Activated CD8-positive, alpha-beta memory T cell treated with anti-CD3 and anti-CD28 coated beads, Interleukin-2, amount 50 U/mL, for 48 hours (primary cell): ENCODE measurements at regions not wholly inside any gene's neighbourhood (a gene's known extent, or its start where the extent isn't known, plus 50 kb on each side); places are given as distances from the start of the nearest gene placed in this dataset.
A peak's percentile ranks its signal among the peaks of the same experiment; 100 is the strongest.

Source experiments
- DNase-seq: peaks from one replicate; pipeline ENCODE4 v3.0.0-alpha.2; 2020

GRCh38 chr11:11173316-11174025 is 179.6 kb downstream of the CSNK2A3 start:
- no peak for DNase-seq

- DNase-seq, result no peak
These were observed 181.2 kb downstream of the CSNK2A3 start for GRCh38 chr11:11171854-11172253.

GRCh38 chr11:11171285-11171684 is 181.8 kb downstream of the CSNK2A3 start:
- no peak for DNase-seq

DNA sequence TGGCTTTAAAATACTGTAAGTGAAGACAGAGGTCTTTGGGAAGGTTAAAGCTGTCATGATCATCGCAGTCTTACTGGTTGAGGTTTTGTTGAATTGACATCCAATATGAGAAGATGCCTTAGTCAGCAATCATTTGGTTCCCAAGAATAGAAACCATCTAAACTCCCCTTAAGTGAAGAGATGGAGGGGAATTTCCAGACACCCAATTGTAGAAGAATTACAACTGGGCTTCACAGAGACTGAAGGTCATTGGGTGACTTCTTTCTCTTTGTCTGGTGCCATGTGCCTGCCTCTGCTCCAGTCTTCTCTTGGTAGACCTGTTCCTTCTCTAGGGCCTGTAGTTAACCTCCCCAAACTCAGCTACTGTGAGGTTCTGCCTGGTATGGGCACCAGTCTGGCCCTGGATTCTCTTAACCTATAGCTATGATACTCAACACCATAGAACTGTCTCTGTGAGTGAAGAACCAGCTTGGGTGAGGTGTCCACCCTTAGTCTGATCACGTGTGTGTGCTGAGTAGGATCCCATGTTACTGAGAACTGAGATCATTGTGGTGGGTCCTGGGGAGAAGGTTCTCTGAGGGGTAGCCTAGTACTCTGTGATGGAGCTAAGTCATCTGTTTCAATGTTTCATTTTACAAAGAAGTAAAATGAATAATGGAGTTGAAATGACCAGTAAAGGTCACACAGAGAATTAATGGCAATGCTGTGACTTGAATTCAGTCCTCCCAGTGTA is 182.5 kb downstream of the CSNK2A3 start:
- no peak for DNase-seq

DNA sequence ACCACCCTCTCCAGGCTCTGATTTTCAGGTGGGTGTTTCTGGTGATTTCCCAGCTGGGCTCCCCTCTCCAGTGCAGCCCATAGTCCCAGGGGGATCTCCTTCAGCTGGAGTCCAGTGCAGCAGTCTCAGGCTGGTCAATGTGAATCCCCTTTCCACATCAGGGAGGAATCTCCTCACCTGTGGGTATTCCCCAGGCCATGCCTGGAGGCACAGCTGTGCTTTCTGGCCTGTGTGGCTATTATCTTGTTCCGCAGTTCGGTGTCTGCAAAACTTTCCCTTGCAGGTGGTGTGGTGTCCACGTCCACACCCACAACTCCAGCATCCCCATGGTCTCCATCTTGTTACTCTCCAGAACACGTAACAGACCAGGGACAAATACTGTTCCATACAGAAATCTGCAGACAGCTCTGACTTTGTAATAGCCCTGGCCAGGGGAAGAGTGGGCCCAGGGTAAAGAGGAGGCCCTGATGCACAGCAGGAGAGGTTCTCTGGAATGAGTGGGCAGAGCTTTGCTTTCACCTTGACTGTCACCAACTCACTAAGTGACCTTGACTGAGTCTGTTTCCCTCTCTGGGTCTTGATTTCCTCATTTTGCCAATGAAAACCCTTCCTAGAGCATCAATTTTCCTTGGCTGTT is 183.2 kb downstream of the CSNK2A3 start:
- no peak for DNase-seq

GRCh38 chr11:11167806-11168205 is 185.2 kb downstream of the CSNK2A3 start:
- no peak for DNase-seq

- DNase-seq, result no peak
These were observed 188.7 kb downstream of the CSNK2A3 start for GRCh38 chr11:11164334-11164690.

GRCh38 chr11:11163669-11164333 is 189.2 kb downstream of the CSNK2A3 start:
- no peak for DNase-seq

DNA sequence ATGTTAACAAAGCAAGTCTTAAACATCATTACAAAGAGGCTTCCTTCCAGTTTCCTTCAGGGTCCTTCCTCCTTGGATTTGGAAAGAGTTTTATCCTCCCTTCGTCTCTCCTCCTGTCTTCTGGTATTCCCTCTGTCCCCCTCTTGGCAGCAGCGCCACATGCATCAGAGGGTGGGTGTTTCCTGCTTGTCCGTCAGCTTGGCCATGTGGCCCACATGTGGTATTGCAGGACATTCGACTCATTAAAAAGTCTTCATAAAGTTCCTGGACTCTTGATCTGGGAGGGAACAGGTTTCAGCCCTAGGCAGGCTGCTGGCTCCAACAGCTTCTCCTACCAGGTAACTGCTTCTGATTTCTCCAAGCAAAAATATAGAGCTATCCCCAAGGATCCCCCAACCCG is 189.8 kb downstream of the CSNK2A3 start:
- no peak for DNase-seq

- no peak for DNase-seq
These were observed 195.9 kb downstream of the CSNK2A3 start for GRCh38 chr11:11157185-11157584.

DNA sequence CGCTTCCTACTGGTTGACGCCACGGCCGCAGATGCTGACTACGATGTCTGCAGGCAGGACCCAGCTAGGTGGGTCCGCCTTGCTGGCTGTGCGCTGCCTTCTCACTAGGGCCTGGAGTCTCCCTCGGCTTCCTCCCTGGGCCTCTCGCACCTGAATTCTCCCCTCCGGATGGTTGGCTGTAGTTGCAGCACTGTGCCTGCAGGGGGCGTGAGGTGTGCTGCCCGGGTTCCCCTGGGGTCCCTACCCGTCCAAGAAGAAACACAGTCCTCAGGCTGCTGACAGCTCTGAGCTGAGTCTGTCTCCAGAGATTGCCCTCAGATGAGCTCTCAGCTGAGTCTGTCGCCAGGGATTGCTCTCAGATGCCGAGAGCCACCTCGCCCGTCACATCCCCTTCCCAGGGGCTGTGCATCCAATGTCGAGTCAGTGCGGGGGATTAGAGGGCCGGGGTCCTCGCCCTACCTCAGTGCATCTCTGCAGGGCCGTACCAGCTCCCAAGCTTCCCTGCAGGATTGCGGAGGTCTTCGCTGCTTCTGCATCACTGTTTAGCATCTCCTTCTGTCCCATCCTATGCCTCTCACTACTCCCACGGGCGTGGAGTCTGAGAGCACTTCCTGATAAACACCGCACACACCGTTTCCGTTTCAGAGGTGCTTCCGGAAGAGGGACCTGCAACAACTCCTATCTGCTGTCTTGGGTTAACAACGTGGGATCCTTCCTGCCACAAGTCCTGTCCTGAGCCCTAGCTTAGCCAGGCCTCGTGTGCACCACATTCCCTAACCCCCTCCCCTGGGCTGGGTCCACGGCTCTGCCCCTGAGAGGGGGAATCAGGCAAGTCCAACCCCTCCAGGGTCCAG is 196.9 kb downstream of the CSNK2A3 start:
- peak; percentile 83 for DNase-seq

DNA sequence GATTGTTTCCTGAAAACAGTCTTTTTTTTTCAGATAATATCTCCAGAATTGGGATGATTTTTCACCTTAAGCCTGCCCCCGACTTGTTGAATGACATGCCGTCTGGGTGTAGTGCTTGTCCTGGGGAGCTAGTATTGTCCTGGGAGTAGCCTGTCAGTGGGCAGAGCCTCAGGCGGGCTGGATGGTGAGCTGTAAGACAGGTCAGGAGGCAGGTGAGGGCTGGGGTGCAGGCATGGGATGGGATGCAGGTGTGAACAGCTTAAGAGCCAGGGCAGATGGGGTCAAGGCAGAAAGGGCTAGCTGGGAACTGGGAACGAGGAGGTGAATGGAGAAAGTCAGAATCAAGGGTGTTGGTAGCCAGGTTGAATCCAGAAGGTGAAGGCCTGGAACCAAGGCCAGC is 200.2 kb downstream of the CSNK2A3 start:
- no peak for DNase-seq

GRCh38 chr11:11149671-11150459 is 203.2 kb downstream of the CSNK2A3 start:
- DNase-seq, result no peak

- DNase-seq, result no peak
These were observed 204.5 kb downstream of the CSNK2A3 start for GRCh38 chr11:11148596-11148995.

DNA sequence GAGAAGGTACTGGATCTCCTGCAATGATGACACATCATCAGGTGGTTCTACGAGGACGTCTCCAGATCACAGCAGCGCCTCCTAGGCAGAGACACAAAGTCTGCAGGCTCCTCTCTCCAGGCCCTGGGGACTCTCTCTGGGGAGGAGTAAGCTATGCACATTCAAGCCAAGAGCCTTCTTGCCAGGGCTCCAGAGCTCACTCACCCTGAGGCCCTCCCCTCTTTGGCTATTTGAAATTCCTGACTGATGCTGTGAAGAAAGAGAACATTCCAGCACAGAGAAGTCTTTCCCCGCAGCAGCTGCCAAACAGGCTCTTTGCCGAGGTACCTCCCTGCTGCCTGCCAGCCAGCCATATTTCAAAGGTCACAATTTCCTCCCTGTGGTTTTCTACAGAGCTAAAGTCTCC is 204.9 kb downstream of the CSNK2A3 start:
- DNase-seq, result no peak

DNA sequence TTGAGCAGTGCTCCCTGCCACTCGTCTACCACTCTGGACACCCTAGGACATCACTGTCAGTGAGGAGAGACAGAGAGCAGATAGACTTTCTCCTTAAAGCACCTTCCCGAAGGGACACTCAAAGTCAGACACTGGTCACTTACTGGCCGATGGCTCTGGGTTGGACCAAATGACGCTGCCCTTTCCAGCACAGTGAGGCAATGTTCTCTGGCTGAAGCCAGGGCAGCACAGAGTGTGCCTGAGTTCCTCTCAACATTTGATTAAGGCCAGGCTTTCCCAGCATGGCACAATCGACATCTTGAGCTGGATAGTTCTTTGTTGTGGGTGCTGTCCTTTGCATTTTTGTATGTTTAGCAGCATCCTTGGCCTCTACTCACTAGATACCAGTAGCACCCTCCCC is 206.2 kb downstream of the CSNK2A3 start:
- DNase-seq, result no peak

DNA sequence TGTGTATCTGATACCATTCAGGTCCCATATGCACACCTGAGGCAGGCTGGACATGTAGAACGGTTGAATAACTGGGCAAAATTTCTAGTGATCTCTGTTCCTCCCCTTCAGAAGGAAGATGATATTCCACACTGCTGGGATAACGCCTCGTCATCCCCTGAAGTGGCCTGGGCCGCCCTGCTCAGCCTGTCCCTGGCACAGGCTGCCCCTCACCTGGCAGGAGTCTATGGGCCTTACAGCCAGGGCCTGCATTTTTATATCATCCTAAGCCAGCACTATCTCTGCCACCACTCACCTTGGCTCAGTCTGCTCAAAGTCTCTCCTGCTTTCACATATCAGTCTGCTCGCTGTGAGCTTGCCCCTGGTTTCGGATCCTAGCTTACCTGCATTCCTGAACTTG is 209.2 kb downstream of the CSNK2A3 start:
- no peak for DNase-seq

- DNase-seq, result no peak
These were observed 210.6 kb downstream of the CSNK2A3 start for GRCh38 chr11:11142430-11142829.

GRCh38 chr11:11141065-11141464 is 212.0 kb downstream of the CSNK2A3 start:
- no peak for DNase-seq

DNA sequence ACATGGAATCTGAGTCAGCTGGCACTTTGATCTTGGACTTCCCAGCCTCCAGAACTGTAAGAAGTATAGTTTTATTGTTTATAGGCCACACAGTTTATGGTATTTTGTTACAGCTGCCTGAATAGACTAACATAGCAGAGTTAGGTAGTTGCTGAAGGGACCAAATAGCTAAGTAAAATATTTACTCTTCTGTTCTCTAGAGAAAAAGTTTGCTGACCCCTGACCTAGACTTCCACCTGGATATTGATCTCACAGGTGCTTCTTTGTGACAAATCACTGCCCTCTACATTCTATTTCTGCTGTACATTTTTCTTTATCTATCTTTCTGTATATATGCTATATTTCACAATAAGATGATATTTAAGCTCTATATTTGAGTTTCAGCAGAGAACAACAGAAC is 212.5 kb downstream of the CSNK2A3 start:
- DNase-seq, result no peak

GRCh38 chr11:11137339-11137738 is 215.7 kb downstream of the CSNK2A3 start:
- DNase-seq, result no peak
